Activated T-cell treated with anti-CD3 and anti-CD28 coated beads, Interleukin-2, amount 50 U/mL, for 24 hours (primary cell): ENCODE measurements at regions not wholly inside any gene's neighbourhood (a gene's known extent, or its start where the extent isn't known, plus 50 kb on each side); places are given as distances from the start of the nearest gene placed in this dataset.
"Not testable (repeated sequence)": the region's sequence is repeated elsewhere in the genome, so short reads cannot be mapped to it uniquely, and the experiment has no call there.

Experiments used
- DNase-seq: peaks from one replicate; pipeline ENCODE4 v3.0.0-alpha.2; 2020
- H3K27ac Mint-ChIP-seq: 2 replicates; pipeline ENCODE4 v1.8.0; 2020; ENCODE audit warnings: mild to moderate bottlenecking, mixed read lengths
- H3K27me3 Mint-ChIP-seq: 2 replicates; pipeline ENCODE4 v1.8.0; 2020; ENCODE audit warnings: mixed read lengths
- H3K36me3 Mint-ChIP-seq: 2 replicates; pipeline ENCODE4 v1.8.0; 2020; ENCODE audit warnings: low read depth, mixed read lengths
- H3K4me1 Mint-ChIP-seq: 2 replicates; pipeline ENCODE4 v1.8.0; 2020; ENCODE audit warnings: low read depth, mixed read lengths
- H3K4me3 Mint-ChIP-seq: 2 replicates; pipeline ENCODE4 v1.8.0; 2020; ENCODE audit warnings: mild to moderate bottlenecking, moderate library complexity, mixed read lengths
- H3K9me3 Mint-ChIP-seq: 2 replicates; pipeline ENCODE4 v1.8.0; 2020; ENCODE audit warnings: mixed read lengths

DNA sequence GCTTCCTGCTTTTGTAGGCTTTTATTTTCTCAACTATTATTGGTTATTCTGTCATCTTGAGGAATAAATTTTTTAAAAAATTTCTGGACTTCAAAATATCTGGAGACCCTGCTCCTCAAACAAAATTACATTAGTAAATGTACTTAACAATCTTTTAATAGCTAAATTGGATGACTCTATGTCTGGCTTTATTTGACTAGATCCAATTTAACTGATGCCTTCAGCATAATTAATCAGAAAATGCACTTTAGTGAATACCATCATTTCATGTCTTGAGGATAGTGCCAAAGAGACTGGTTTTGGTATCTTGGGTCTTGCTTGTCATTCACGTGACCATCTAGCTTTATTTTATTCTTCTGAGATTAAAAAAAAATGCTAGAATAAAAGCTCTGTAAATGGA lies 1301.2 kb downstream of the JRKL start:
- no peaks in the 10 kb centered on the region for H3K4me1 Mint-ChIP-seq
- no peaks in the 10 kb centered on the region for H3K36me3 Mint-ChIP-seq
- no peak overlapping the region for H3K27ac Mint-ChIP-seq
- no peaks in the 10 kb centered on the region for H3K27me3 Mint-ChIP-seq
- DNase-seq, result no peak
- no peak overlapping the region for H3K4me3 Mint-ChIP-seq
- H3K9me3 Mint-ChIP-seq, result peaks cover 15% of the 10 kb centered on the region

GRCh38 chr11:97702951-97703350 lies 1313.1 kb downstream of the JRKL start:
- H3K36me3 Mint-ChIP-seq, result no peaks in the 10 kb centered on the region

DNA sequence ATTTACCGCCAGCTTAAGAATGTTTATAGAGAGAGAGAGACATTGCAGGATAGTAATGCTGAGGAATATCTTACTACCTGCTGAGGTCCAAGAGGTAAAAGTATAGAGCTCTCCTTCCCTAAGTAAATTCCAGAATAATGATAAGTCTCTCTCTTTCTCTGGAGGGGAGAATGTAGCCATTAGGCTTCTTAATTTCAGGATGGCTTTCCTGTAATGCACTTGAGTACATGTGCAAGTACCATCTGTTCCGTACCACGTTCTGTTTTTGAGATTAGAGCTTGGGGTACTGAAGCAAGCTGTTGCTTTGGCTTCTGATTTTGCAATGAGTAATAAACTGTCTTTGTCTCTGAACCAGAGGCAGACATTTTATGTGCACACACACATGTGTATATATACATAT lies 1314.0 kb downstream of the JRKL start:
- H3K4me1 Mint-ChIP-seq, result no peaks in the 10 kb centered on the region
- no peaks in the 10 kb centered on the region for H3K27me3 Mint-ChIP-seq
- H3K4me3 Mint-ChIP-seq, result no peak overlapping the region
- no peak overlapping the region for H3K27ac Mint-ChIP-seq
- H3K36me3 Mint-ChIP-seq, result no peaks in the 10 kb centered on the region
- no peak for DNase-seq
- H3K9me3 Mint-ChIP-seq, result peaks cover 6% of the 10 kb centered on the region

More at GRCh38 chr11:97702951-97703350, 1313.1 kb downstream of the JRKL start:
- H3K27ac Mint-ChIP-seq, result no peak overlapping the region
- H3K27me3 Mint-ChIP-seq, result no peaks in the 10 kb centered on the region
- no peak for DNase-seq
- peaks cover 6% of the 10 kb centered on the region for H3K9me3 Mint-ChIP-seq
- no peak overlapping the region for H3K4me3 Mint-ChIP-seq
- H3K4me1 Mint-ChIP-seq, result no peaks in the 10 kb centered on the region

- not testable (repeated sequence) for H3K27ac Mint-ChIP-seq, H3K27me3 Mint-ChIP-seq, H3K36me3 Mint-ChIP-seq, H3K9me3 Mint-ChIP-seq, H3K4me1 Mint-ChIP-seq, H3K4me3 Mint-ChIP-seq, DNase-seq
Measured at GRCh38 chr11:97705441-97705840, 1315.3 kb upstream of the CNTN5 start.

GRCh38 chr11:97717922-97718321 lies 1302.8 kb upstream of the CNTN5 start:
- Mint-ChIP-seq H3K27ac (no peak overlapping the region), H3K36me3 (no peaks in the 10 kb centered on the region), H3K27me3 (no peaks in the 10 kb centered on the region), H3K4me3 (no peak overlapping the region), H3K4me1 (no peaks in the 10 kb centered on the region), H3K9me3 (peaks cover 3% of the 10 kb centered on the region)
- DNase-seq, result no peak

GRCh38 chr11:97722065-97722464 lies 1298.7 kb upstream of the CNTN5 start:
- Mint-ChIP-seq H3K4me3 (no peak overlapping the region), H3K27me3 (no peaks in the 10 kb centered on the region), H3K4me1 (no peaks in the 10 kb centered on the region), H3K9me3 (peaks cover 5% of the 10 kb centered on the region), H3K27ac (no peak overlapping the region), H3K36me3 (no peaks in the 10 kb centered on the region)
- DNase-seq, result no peak

- Mint-ChIP-seq H3K9me3 (peaks cover 5% of the 10 kb centered on the region), H3K4me1 (no peaks in the 10 kb centered on the region), H3K36me3 (no peaks in the 10 kb centered on the region), H3K4me3 (no peak overlapping the region), H3K27me3 (no peaks in the 10 kb centered on the region), H3K27ac (no peak overlapping the region)
- DNase-seq, result no peak
Measured at GRCh38 chr11:97722721-97723120, 1298.0 kb upstream of the CNTN5 start.

GRCh38 chr11:97729546-97730272 lies 1291.0 kb upstream of the CNTN5 start:
- Mint-ChIP-seq H3K27ac (no peak overlapping the region), H3K9me3 (peaks cover 8% of the 10 kb centered on the region), H3K4me3 (no peak overlapping the region), H3K36me3 (no peaks in the 10 kb centered on the region), H3K27me3 (no peaks in the 10 kb centered on the region), H3K4me1 (no peaks in the 10 kb centered on the region)
- DNase-seq, result no peak

DNA sequence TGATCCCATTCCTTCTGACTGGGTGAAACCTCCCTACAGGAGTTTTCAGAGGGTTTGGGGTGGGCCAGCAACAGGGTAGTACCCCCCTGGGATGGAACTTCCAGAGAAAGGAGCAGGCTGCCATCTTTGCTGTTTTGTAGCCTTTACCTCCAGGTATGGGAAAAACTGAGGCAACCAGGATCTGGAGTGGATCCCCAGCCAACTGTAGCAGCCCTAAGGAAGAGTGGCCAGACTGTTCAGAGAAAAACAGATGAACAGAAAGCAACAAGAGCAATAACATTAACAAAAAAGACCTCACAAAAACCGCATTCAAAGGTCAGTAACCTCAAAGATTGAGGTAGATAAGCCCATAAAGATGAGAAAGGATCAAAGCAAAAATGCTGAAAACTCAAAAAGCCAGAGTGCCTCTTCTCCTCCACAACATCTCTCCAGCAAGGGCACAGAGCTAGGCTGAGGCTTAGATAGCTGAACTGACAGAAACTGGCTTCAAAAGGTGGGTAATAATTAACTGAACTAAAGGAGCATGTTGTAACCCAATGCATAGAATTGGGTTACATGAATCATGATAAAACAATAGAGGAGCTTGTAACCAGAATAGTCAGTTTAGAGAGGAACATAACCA lies 1288.6 kb upstream of the CNTN5 start:
- Mint-ChIP-seq H3K27me3 (no peaks in the 10 kb centered on the region), H3K9me3 (peaks cover 5% of the 10 kb centered on the region), H3K4me3 (no peak overlapping the region), H3K27ac (no peak overlapping the region), H3K4me1 (no peaks in the 10 kb centered on the region), H3K36me3 (no peaks in the 10 kb centered on the region)
- no peak for DNase-seq

DNA sequence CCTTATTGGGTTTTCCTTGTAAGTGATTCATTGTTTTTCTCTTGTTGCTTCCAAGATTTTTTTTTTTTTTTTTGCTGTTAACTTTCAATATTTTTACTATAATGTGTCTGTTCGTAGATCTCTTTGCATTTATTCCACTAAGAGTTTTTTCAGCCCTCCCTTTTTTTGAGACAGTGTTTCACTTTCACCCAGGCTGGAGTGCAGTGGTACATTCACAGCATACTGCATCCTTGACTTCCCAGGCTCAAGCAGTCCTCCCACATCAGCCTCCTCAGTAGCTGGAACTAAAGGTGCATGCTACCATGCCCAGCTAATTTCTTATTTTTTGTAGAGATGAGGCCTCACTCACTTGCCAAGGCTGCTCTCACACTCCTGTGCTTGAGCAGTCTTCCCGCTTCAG lies 1282.0 kb upstream of the CNTN5 start:
- no peaks in the 10 kb centered on the region for H3K27me3 Mint-ChIP-seq
- peaks cover 21% of the 10 kb centered on the region for H3K9me3 Mint-ChIP-seq
- no peak for DNase-seq
- no peak overlapping the region for H3K4me3 Mint-ChIP-seq
- H3K36me3 Mint-ChIP-seq, result no peaks in the 10 kb centered on the region
- no peak overlapping the region for H3K27ac Mint-ChIP-seq
- no peaks in the 10 kb centered on the region for H3K4me1 Mint-ChIP-seq

DNA sequence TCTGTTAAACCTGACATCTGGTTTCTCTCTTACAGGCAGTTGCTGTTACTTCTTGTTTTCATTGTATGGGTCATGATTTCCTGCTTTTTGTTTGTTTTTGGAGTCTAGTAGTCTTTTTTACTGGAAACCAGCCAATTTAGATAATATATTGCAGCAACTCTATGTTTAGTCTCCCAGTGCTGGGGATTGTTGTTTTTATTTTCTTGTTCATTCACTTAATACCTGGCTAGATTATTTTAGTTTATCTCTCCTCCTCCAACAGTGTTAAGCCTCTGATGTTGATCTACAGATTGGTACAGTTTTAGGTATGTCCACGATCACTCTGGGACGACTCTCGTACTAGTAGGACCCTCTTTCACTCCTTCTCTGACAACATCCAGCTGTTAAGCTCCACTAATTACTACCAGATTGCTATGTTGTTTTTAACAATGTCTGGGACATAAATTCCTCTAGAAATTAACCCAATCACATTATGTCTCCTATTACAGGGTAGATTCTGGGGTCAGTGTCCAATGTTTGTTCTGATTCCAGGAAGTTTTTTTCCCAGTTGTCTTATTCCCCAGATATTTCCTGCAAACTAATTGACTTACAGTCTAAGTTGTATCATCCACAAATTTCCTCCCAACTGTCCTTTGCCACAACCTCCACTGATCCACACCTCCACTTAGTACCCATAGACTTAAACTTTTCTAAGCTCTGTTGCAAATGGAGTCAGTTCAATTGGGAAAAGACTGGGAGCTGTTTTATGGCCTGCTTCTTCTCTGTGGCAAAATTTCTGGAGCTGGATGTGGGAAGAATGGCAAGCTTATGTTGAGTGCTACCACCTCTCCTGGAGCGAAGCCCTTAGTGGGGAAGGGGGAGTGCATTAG lies 1280.6 kb upstream of the CNTN5 start:
- Mint-ChIP-seq H3K4me3 (no peak overlapping the region), H3K27me3 (no peaks in the 10 kb centered on the region), H3K27ac (no peak overlapping the region), H3K36me3 (no peaks in the 10 kb centered on the region), H3K9me3 (peaks cover 25% of the 10 kb centered on the region), H3K4me1 (no peaks in the 10 kb centered on the region)
- no peak for DNase-seq

- DNase-seq, result no peak
- H3K36me3 Mint-ChIP-seq, result no peaks in the 10 kb centered on the region
- no peak overlapping the region for H3K4me3 Mint-ChIP-seq
- no peak overlapping the region for H3K27ac Mint-ChIP-seq
- peaks cover 25% of the 10 kb centered on the region for H3K9me3 Mint-ChIP-seq
- H3K27me3 Mint-ChIP-seq, result no peaks in the 10 kb centered on the region
- H3K4me1 Mint-ChIP-seq, result no peaks in the 10 kb centered on the region
Measured at GRCh38 chr11:97740801-97741151, 1280.0 kb upstream of the CNTN5 start.

GRCh38 chr11:97742717-97743116 lies 1278.0 kb upstream of the CNTN5 start:
- Mint-ChIP-seq H3K4me1 (no peaks in the 10 kb centered on the region), H3K27me3 (no peaks in the 10 kb centered on the region), H3K9me3 (peaks cover 26% of the 10 kb centered on the region), H3K4me3 (no peak overlapping the region), H3K36me3 (no peaks in the 10 kb centered on the region), H3K27ac (no peak overlapping the region)
- no peak for DNase-seq

DNA sequence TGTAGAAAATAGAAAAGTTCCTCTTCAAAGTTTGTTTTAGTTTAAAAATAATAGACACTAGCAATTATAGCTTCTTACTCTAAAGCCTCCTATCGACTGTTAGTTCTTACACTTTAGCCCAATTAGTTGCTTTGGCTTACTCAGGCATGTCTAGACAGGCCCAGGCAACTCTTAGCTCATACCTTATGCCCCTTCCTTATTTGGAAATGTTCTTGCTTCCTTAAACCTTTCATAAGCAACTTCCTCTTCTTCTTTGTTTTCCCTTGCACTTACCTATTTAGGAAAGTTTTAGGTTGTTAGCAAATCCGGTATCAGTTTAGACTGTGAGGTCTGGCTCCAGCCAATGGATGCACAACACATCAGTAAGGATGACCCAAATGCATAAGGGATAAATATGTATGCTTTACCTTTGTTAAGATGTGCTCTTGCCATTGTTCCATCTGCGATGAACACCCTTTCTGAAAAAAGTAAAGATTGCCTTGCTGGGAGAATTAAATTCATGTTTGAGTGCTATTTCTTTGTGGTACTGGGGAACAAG lies 1277.5 kb upstream of the CNTN5 start:
- H3K36me3 Mint-ChIP-seq, result no peaks in the 10 kb centered on the region
- peaks cover 26% of the 10 kb centered on the region for H3K9me3 Mint-ChIP-seq
- DNase-seq, result no peak

More for the DNA sequence above, 1277.5 kb upstream of the CNTN5 start:
- no peaks in the 10 kb centered on the region for H3K27me3 Mint-ChIP-seq
- H3K4me3 Mint-ChIP-seq, result no peak overlapping the region
- H3K4me1 Mint-ChIP-seq, result no peaks in the 10 kb centered on the region
- H3K27ac Mint-ChIP-seq, result no peak overlapping the region
